ENCODE measurements at regions not wholly inside any gene's neighbourhood (a gene's known extent, or its start where the extent isn't known, plus 50 kb on each side); places are given as distances from the start of the nearest gene placed in this dataset.

- TF ChIP-seq CTCF (IDR thresholded peaks at IDR 0.05), result no peak
- no peak for TF ChIP-seq POLR2A (IDR thresholded peaks at IDR 0.05)
Measured at GRCh38 chr6:149176971-149177667, 140.4 kb upstream of the TAB2 start.
